CD14-positive monocyte (primary cell): ENCODE measurements at regions not wholly inside any gene's neighbourhood (a gene's known extent, or its start where the extent isn't known, plus 50 kb on each side); places are given as distances from the start of the nearest gene placed in this dataset.

Experiments
- DNase-seq, 3 donors: peaks; one replicate each; pipeline ENCODE4 v3.0.0-alpha.2; 2011 to 2022
- H2AFZ ChIP-seq: 2 replicates; pipeline ENCODE4 v1.6.0; 2012; ENCODE audit warnings: mild to moderate bottlenecking, low read depth, low read length, inconsistent platforms; ENCODE audit not compliant: insufficient read depth, poor library complexity, severe bottlenecking
- H3K27ac ChIP-seq, 2 donors: 1 replicate in 1 of 2; 2 replicates in 1 of 2; pipeline ENCODE4 v1.5.1; 2012 to 2013; ENCODE audit warnings: low read length in 2 of 2, control low read depth in 1 of 2, inconsistent platforms in 1 of 2, low read depth in 1 of 2, mild to moderate bottlenecking in 1 of 2
- H3K27me3 ChIP-seq, 2 donors: one replicate each; pipeline versions ENCODE4 v1.6.0 to v1.6.1; 2011 to 2013; ENCODE audit warnings: low read length in 2 of 2; ENCODE audit not compliant: control insufficient read depth in 2 of 2, insufficient read depth in 2 of 2
- H3K36me3 ChIP-seq, 2 donors: replicated peaks in 1 of 2; 1 replicate in 1 of 2; 2 replicates in 1 of 2; pipeline versions ENCODE4 v1.5.1 to v1.6.1; 2012 to 2013; ENCODE audit warnings: low read length in 2 of 2, control low read depth in 1 of 2, inconsistent platforms in 1 of 2, mild to moderate bottlenecking in 1 of 2; ENCODE audit not compliant: insufficient read depth in 2 of 2, control insufficient read depth in 1 of 2
- H3K4me1 ChIP-seq, 2 donors: 1 replicate in 1 of 2; 2 replicates in 1 of 2; pipeline versions ENCODE4 v1.5.1 to v1.6.1; 2012 to 2013; ENCODE audit warnings: low read length in 2 of 2, control low read depth in 1 of 2, inconsistent platforms in 1 of 2, mild to moderate bottlenecking in 1 of 2, moderate library complexity in 1 of 2; ENCODE audit not compliant: insufficient read depth in 2 of 2, control insufficient read depth in 1 of 2
- H3K4me2 ChIP-seq: replicated peaks from 2 replicates; pipeline ENCODE3; 2012; ENCODE audit warnings: low read length, moderate library complexity, mild to moderate bottlenecking; ENCODE audit not compliant: poor library complexity, severe bottlenecking; ENCODE audit errors: extremely low read depth
- H3K4me3 ChIP-seq, 3 experiments: fragments of 200-600 bp in 1 of 3; sonication (generic) in 1 of 3; replicated peaks in 1 of 3; 1 replicate in 2 of 3; 2 replicates in 1 of 3; pipeline ENCODE4 v1.5.1; 2011 to 2013; ENCODE audit warnings: low read length in 3 of 3, mild to moderate bottlenecking in 3 of 3, control low read depth in 2 of 3, low read depth in 2 of 3, inconsistent platforms in 1 of 3, moderate library complexity in 1 of 3
- H3K79me2 ChIP-seq: 2 replicates; pipeline ENCODE4 v1.6.0; 2012; ENCODE audit warnings: mild to moderate bottlenecking, control low read depth, inconsistent platforms, low read length, moderate library complexity; ENCODE audit not compliant: insufficient read depth
- H3K9ac ChIP-seq: 2 replicates; pipeline ENCODE4 v1.6.0; 2017; ENCODE audit warnings: low read length, mild to moderate bottlenecking; ENCODE audit not compliant: insufficient read depth, poor library complexity, severe bottlenecking
- H3K9me3 ChIP-seq, 2 donors: replicated peaks in 1 of 2; 1 replicate in 1 of 2; 2 replicates in 1 of 2; pipeline versions ENCODE4 v1.5.1 to v1.6.1; 2012 to 2013; ENCODE audit warnings: low read length in 2 of 2, control low read depth in 1 of 2; ENCODE audit not compliant: control insufficient read depth in 1 of 2, insufficient read depth in 1 of 2
- H4K20me1 ChIP-seq: 2 replicates; pipeline ENCODE4 v1.6.0; 2012; ENCODE audit warnings: mild to moderate bottlenecking, low read length, control low read depth, moderate library complexity; ENCODE audit not compliant: insufficient read depth
- H3K27ac Mint-ChIP-seq, 7 donors: one replicate each; pipeline ENCODE4 v1.8.0; 2020; ENCODE audit warnings: mild to moderate bottlenecking in 7 of 7, mixed read lengths in 7 of 7, moderate library complexity in 6 of 7, inconsistent platforms in 2 of 7
- H3K27me3 Mint-ChIP-seq, 3 donors: one replicate each; pipeline ENCODE4 v1.8.0; 2021 to 2022; ENCODE audit warnings: low read depth in 3 of 3, mild to moderate bottlenecking in 3 of 3, mixed read lengths in 3 of 3, moderate library complexity in 3 of 3, inconsistent platforms in 1 of 3
- H3K36me3 Mint-ChIP-seq, 2 donors: one replicate each; pipeline ENCODE4 v1.8.0; 2020; ENCODE audit warnings: mixed read lengths in 2 of 2, inconsistent platforms in 1 of 2, mild to moderate bottlenecking in 1 of 2
- H3K4me1 Mint-ChIP-seq: one replicate; pipeline ENCODE4 v1.8.0; 2020; ENCODE audit warnings: mild to moderate bottlenecking, mixed read lengths
- H3K4me3 Mint-ChIP-seq, 2 donors: one replicate each; pipeline ENCODE4 v1.8.0; 2020; ENCODE audit warnings: mild to moderate bottlenecking in 2 of 2, mixed read lengths in 2 of 2, moderate library complexity in 1 of 2
- H3K9me3 Mint-ChIP-seq, 7 donors: one replicate each; pipeline ENCODE4 v1.8.0; 2020 to 2022; ENCODE audit warnings: mixed read lengths in 7 of 7, mild to moderate bottlenecking in 6 of 7, moderate library complexity in 6 of 7, inconsistent platforms in 2 of 7
- WGBS: methylation state at CpG from one replicate; pipeline ENCODE4 v1.1.5; 2013; ENCODE audit warnings: missing lambda C conversion rate; ENCODE audit not compliant: insufficient coverage; 5-methylcytosine and 5-hydroxymethylcytosine counted together
- intact Hi-C, 2 donors: fragments of 100-400 bp; cut with micrococcal nuclease; formaldehyde crosslinking; loops; one replicate each; pipeline versions ENCODE4 v1.15.0 to v1.15.1; 2023
- TF ChIP-seq, protein P1 (sequence below): fragments of 200-600 bp; IDR thresholded peaks from one replicate; pipeline ENCODE4 v1.8.0; 2022; ENCODE audit warnings: antibody characterized with exemption, mild to moderate bottlenecking

DNA sequence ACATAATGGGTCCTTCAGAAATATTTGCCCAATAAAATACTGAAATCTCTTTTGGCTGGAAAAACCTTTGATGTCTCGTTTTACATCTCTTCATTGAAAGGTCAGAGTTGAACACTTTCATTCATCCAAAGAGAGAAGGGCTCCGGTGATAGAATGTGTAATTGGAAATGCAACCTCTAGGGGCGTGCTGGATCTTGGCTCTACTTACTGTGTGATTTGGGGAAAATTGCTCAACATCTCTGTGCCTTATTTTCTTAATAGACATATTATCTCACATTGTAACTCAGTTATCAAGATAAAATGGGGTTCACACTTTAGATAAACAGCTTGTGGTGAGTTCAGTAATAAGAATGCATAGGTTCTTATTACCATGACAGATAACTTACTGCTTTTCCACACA is 1444.1 kb downstream of the SLITRK5 start:
- Histone ChIP-seq H3K4me1 (no peaks in the 10 kb centered on the region), H4K20me1 (no peaks in the 10 kb centered on the region), H3K79me2 (no peaks in the 10 kb centered on the region), H3K27ac (no peak overlapping the region), H3K36me3 (no peaks in the 10 kb centered on the region), H3K9me3 (peaks cover 4 to 10% of the 10 kb centered on the region in 2 donors), H3K9ac (no peak overlapping the region), H2AFZ (no peak overlapping the region), H3K4me2 (no peak overlapping the region), H3K27me3 (no peaks in the 10 kb centered on the region), H3K4me3 (no peak overlapping the region)
- Mint-ChIP-seq H3K27ac (no peak overlapping the region), H3K36me3 (no peaks in the 10 kb centered on the region), H3K27me3 (no peaks in the 10 kb centered on the region), H3K4me3 (no peak overlapping the region), H3K4me1 (no peaks in the 10 kb centered on the region), H3K9me3 (peaks cover 4 to 14% (median 7%) of the 10 kb centered on the region in 7 donors)
- DNase-seq: no peak
- WGBS: no CpG with 5 or more reads among the region's 3 CpGs
- intact Hi-C loops: no loop called here
- TF ChIP-seq, protein P1, sequence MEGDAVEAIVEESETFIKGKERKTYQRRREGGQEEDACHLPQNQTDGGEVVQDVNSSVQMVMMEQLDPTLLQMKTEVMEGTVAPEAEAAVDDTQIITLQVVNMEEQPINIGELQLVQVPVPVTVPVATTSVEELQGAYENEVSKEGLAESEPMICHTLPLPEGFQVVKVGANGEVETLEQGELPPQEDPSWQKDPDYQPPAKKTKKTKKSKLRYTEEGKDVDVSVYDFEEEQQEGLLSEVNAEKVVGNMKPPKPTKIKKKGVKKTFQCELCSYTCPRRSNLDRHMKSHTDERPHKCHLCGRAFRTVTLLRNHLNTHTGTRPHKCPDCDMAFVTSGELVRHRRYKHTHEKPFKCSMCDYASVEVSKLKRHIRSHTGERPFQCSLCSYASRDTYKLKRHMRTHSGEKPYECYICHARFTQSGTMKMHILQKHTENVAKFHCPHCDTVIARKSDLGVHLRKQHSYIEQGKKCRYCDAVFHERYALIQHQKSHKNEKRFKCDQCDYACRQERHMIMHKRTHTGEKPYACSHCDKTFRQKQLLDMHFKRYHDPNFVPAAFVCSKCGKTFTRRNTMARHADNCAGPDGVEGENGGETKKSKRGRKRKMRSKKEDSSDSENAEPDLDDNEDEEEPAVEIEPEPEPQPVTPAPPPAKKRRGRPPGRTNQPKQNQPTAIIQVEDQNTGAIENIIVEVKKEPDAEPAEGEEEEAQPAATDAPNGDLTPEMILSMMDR: no peak

- intact Hi-C loops: no loop called here
These were observed 1465.5 kb downstream of the SLITRK5 start for GRCh38 chr13:89136678-89137077.

More at GRCh38 chr13:89136678-89137077, 1465.5 kb downstream of the SLITRK5 start:
- no peaks in the 10 kb centered on the region for H3K27me3 Mint-ChIP-seq
- H3K36me3 ChIP-seq: no peaks in the 10 kb centered on the region
- peaks cover 0 to 3% (median 0%) of the 10 kb centered on the region in 7 donors for H3K9me3 Mint-ChIP-seq
- H3K79me2 ChIP-seq: no peaks in the 10 kb centered on the region
- no peaks in the 10 kb centered on the region for H3K4me1 Mint-ChIP-seq
- no peak overlapping the region for H3K27ac Mint-ChIP-seq
- H3K27me3 ChIP-seq: no peaks in the 10 kb centered on the region
- no peaks in the 10 kb centered on the region for H4K20me1 ChIP-seq
- no peak overlapping the region for H3K9ac ChIP-seq
- H2AFZ ChIP-seq: no peak overlapping the region
- no CpG with 5 or more reads among the region's 3 CpGs for WGBS
- H3K4me3 Mint-ChIP-seq: no peak overlapping the region
- TF ChIP-seq, protein P1: no peak
- H3K4me1 ChIP-seq: no peaks in the 10 kb centered on the region
- H3K4me3 ChIP-seq: no peak overlapping the region
- H3K9me3 ChIP-seq: no peaks in the 10 kb centered on the region
- no peaks in the 10 kb centered on the region for H3K36me3 Mint-ChIP-seq
- no peak overlapping the region for H3K4me2 ChIP-seq
- no peak for DNase-seq
- H3K27ac ChIP-seq: no peak overlapping the region
